Chondrocyte (in vitro differentiated cells): ENCODE measurements at regions not wholly inside any gene's neighbourhood (a gene's known extent, or its start where the extent isn't known, plus 50 kb on each side); places are given as distances from the start of the nearest gene placed in this dataset.

Experiments
- DNase-seq: peaks from one replicate; pipeline ENCODE4 v3.0.0; 2021; ENCODE audit warnings: mixed read lengths, low spot score
- H3K27ac Mint-ChIP-seq: one replicate; pipeline ENCODE4 v1.8.0; 2021; ENCODE audit warnings: mild to moderate bottlenecking, moderate library complexity, mixed read lengths; ENCODE audit not compliant: unreplicated experiment
- H3K27me3 Mint-ChIP-seq: 2 replicates; pipeline ENCODE4 v1.8.0; 2021; ENCODE audit warnings: low read depth, mixed read lengths
- H3K36me3 Mint-ChIP-seq: 2 replicates; pipeline ENCODE4 v1.8.0; 2021; ENCODE audit warnings: low read depth, mixed read lengths
- H3K4me1 Mint-ChIP-seq: 2 replicates; pipeline ENCODE4 v1.8.0; 2021; ENCODE audit warnings: low read depth, mild to moderate bottlenecking, mixed read lengths
- H3K4me3 Mint-ChIP-seq: one replicate; pipeline ENCODE4 v1.8.0; 2021; ENCODE audit warnings: mild to moderate bottlenecking, moderate library complexity, mixed read lengths; ENCODE audit not compliant: unreplicated experiment
- H3K9me3 Mint-ChIP-seq: 2 replicates; pipeline ENCODE4 v1.8.0; 2021; ENCODE audit warnings: low read depth, mixed read lengths
- TF ChIP-seq, protein P1 (sequence below): fragments of 200-600 bp; sonication (generic); IDR thresholded peaks from 2 replicates; pipeline ENCODE4 v1.5.0; 2021; ENCODE audit warnings: antibody characterized with exemption, mild to moderate bottlenecking, moderate library complexity

DNA sequence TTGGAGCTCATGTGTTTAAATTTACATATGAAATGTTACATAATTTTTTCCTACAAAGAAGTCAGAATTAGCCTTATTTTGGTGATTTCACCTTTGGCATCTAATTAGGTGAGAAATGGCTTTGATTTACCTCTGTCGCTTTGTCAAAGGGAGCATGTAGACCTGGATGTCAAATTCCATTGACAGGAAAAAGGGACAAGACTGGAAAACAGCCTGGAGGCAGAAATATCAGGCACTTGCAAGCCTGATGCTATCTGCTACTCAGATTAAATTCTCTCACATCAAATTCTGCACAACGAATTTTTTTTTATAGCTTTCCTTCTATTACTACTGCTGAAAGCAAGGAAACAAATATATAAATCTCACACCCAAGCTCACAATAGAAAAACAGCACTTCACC lies 54.1 kb upstream of the CTNND2 start:
- Mint-ChIP-seq H3K27ac (no peak overlapping the region), H3K4me1 (no peaks in the 10 kb centered on the region), H3K27me3 (peaks cover 2% of the 10 kb centered on the region), H3K36me3 (no peaks in the 10 kb centered on the region), H3K4me3 (no peak overlapping the region), H3K9me3 (no peaks in the 10 kb centered on the region)
- TF ChIP-seq, protein P1, sequence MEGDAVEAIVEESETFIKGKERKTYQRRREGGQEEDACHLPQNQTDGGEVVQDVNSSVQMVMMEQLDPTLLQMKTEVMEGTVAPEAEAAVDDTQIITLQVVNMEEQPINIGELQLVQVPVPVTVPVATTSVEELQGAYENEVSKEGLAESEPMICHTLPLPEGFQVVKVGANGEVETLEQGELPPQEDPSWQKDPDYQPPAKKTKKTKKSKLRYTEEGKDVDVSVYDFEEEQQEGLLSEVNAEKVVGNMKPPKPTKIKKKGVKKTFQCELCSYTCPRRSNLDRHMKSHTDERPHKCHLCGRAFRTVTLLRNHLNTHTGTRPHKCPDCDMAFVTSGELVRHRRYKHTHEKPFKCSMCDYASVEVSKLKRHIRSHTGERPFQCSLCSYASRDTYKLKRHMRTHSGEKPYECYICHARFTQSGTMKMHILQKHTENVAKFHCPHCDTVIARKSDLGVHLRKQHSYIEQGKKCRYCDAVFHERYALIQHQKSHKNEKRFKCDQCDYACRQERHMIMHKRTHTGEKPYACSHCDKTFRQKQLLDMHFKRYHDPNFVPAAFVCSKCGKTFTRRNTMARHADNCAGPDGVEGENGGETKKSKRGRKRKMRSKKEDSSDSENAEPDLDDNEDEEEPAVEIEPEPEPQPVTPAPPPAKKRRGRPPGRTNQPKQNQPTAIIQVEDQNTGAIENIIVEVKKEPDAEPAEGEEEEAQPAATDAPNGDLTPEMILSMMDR = no peak
- no peak for DNase-seq

DNA sequence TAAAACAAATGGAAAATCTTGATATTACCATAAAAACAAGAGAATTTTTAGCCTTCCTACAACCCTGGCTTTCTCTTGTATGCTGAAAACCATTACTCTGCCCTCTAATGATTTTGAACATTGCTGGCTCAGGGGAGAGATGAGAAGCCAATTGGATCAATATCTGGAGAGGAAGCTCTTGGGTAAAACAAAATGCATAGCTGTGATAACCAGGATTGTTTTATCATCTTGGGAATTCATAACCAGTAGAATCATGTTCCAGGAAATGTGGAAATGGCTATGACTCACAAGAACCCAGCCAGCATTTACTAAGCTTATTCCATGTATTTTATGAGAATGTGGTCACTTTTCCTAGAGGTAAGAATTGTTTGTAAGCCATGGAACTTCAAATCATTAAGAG lies 51.1 kb upstream of the CTNND2 start:
- Mint-ChIP-seq H3K27me3 (peaks cover 2% of the 10 kb centered on the region), H3K9me3 (no peaks in the 10 kb centered on the region), H3K27ac (no peak overlapping the region), H3K36me3 (no peaks in the 10 kb centered on the region), H3K4me3 (no peak overlapping the region), H3K4me1 (no peaks in the 10 kb centered on the region)
- TF ChIP-seq, protein P1 = no peak
- DNase-seq = no peak
